K562 (cell line): ENCODE measurements at regions not wholly inside any gene's neighbourhood (a gene's known extent, or its start where the extent isn't known, plus 50 kb on each side); places are given as distances from the start of the nearest gene placed in this dataset.

Source experiments
- ATAC-seq: fragments of 200-7000 bp; cut with Tn5 transposase; 3 replicates; pipeline ENCODE4 v1.9.1; 2020; ENCODE audit warnings: moderate library complexity
- BruUV-seq: library from RNA; stranded (reverse); fragments of 400-500 nt; replicated peaks from 2 replicates; lab custom pipeline; 2021; lab: Mats Ljungman, UMichigan
- CTCF ChIA-PET: fragments of 300-600 bp; formaldehyde crosslinking; extraction: SDS; loops from one replicate; lab custom pipeline; 2021; ENCODE audit warnings: low intra/inter-chr PET ratio; lab: Yijun Ruan, JAX
- POLR2A ChIA-PET: fragments of 300-600, 350-650 bp; sonication (Branson Sonifier 250); formaldehyde crosslinking; extraction: SDS; loops from one replicate; lab custom pipeline; 2021; ENCODE audit warnings: antibody characterized with exemption, inconsistent platforms; lab: Yijun Ruan, JAX
- DNase-seq, 4 experiments: peaks; one replicate each; pipeline versions ENCODE4 v3.0.0 to v3.0.0-alpha.2; 2011 to 2018; ENCODE audit warnings: low spot score in 3 of 4, mixed read lengths in 3 of 4; ENCODE audit errors: extremely low read depth in 1 of 4
- FAIRE-seq: peaks from 2 replicates; lab custom pipeline; 2011; peaks lifted over from hg19 to GRCh38; lab: Jason Lieb, UNC
- H2AFZ ChIP-seq: 2 replicates; pipeline ENCODE4 v1.6.0; 2011; ENCODE audit warnings: low read depth, low read length, control low read depth, inconsistent platforms
- H3K27ac ChIP-seq: fragments of 200-600 bp; 3 replicates; pipeline ENCODE4 v1.8.0; 2011; ENCODE audit warnings: low read depth, mild to moderate bottlenecking, control low read depth, inconsistent platforms, low read length, moderate library complexity, mixed read lengths; ENCODE audit errors: extremely low read depth
- H3K27me3 ChIP-seq, 2 experiments: fragments of 300-600 bp in 1 of 2; 2 replicates in 1 of 2; 3 replicates in 1 of 2; pipeline versions ENCODE4 v1.6.0 to v1.8.0; 2011; ENCODE audit warnings: inconsistent platforms in 2 of 2, low read length in 2 of 2, mild to moderate bottlenecking in 1 of 2, mixed read lengths in 1 of 2, moderate library complexity in 1 of 2; ENCODE audit not compliant: control insufficient read depth in 2 of 2, insufficient read depth in 2 of 2
- H3K36me3 ChIP-seq: fragments of 300-600 bp; 3 replicates; pipeline ENCODE4 v1.8.0; 2011; ENCODE audit warnings: mild to moderate bottlenecking, low read length, inconsistent platforms; ENCODE audit not compliant: control insufficient read depth, insufficient read depth
- H3K4me1 ChIP-seq, 2 experiments: fragments of 200-600 bp in 1 of 2; replicated peaks in 1 of 2; 2 replicates in 1 of 2; 3 replicates in 1 of 2; pipeline versions ENCODE4 v1.5.1 to v1.8.0; 2011; ENCODE audit warnings: inconsistent platforms in 2 of 2, low read length in 2 of 2, mild to moderate bottlenecking in 1 of 2, mixed read lengths in 1 of 2, moderate library complexity in 1 of 2; ENCODE audit not compliant: control insufficient read depth in 2 of 2, insufficient read depth in 2 of 2
- H3K4me2 ChIP-seq: 2 replicates; pipeline ENCODE4 v1.6.1; 2011; ENCODE audit warnings: low read length, control low read depth, inconsistent platforms, mixed read lengths; ENCODE audit not compliant: insufficient read depth
- H3K4me3 ChIP-seq: fragments of 200-600 bp; sonication (generic), shearing (Covaris generic); 2 replicates; pipeline ENCODE4 v1.5.1; 2016; ENCODE audit warnings: control low read depth, inconsistent platforms
- H3K79me2 ChIP-seq: fragments of 200-600 bp; 3 replicates; pipeline ENCODE4 v1.8.0; 2011; ENCODE audit warnings: low read length, inconsistent platforms; ENCODE audit not compliant: control insufficient read depth, insufficient read depth
- H3K9ac ChIP-seq, 2 experiments: 2 replicates each; pipeline versions ENCODE4 v1.6.0 to v1.6.1; 2011; ENCODE audit warnings: low read depth in 2 of 2, low read length in 2 of 2, control low read depth in 1 of 2, inconsistent platforms in 1 of 2, mild to moderate bottlenecking in 1 of 2, mixed read lengths in 1 of 2; ENCODE audit not compliant: insufficient read depth in 1 of 2
- H3K9me1 ChIP-seq: one replicate; pipeline ENCODE4 v1.6.0; 2011; ENCODE audit warnings: inconsistent platforms, mild to moderate bottlenecking, low read length, moderate library complexity; ENCODE audit not compliant: control insufficient read depth, insufficient read depth
- H3K9me3 ChIP-seq: replicated peaks from 2 replicates; pipeline ENCODE4 v1.5.1; 2011; ENCODE audit warnings: low read depth, low read length, inconsistent platforms; ENCODE audit not compliant: control insufficient read depth, insufficient read depth
- H4K20me1 ChIP-seq: replicated peaks from 2 replicates; pipeline ENCODE4 v1.6.1; 2011; ENCODE audit warnings: low read length, inconsistent platforms, mixed read lengths; ENCODE audit not compliant: control insufficient read depth, insufficient read depth
- NFE2L1 ChIP-seq: fragments of 450-650 bp; IDR thresholded peaks from 2 replicates; pipeline ENCODE4 v1.6.1; 2016; ENCODE audit warnings: missing genetic modification characterization, low read depth, mild to moderate bottlenecking, missing compliant biosample characterization, moderate library complexity, borderline replicate concordance
- NFYB ChIP-seq: IDR thresholded peaks from 2 replicates; pipeline ENCODE4 v1.6.1; 2011; ENCODE audit warnings: mild to moderate bottlenecking, moderate library complexity; ENCODE audit not compliant: insufficient read length; ENCODE audit errors: extremely low read depth
- NUFIP1 ChIP-seq: fragments of 450-650 bp; IDR thresholded peaks from 2 replicates; pipeline ENCODE4 v1.6.1; 2018; ENCODE audit not compliant: partially characterized antibody
- WGBS: fragments of 100-300 bp; shearing (Covaris generic); methylation state at CpG from one replicate; pipeline ENCODE4 v1.1.6; 2016; ENCODE audit warnings: low coverage, mixed read lengths; ENCODE audit not compliant: insufficient coverage; ENCODE audit errors: missing lambda C conversion rate; 5-methylcytosine and 5-hydroxymethylcytosine counted together
- in situ Hi-C: fragments of 300-500 bp; cut with MboI; formaldehyde crosslinking; loops from 4 replicates; pipeline ENCODE4 v1.15.0; 2018; ENCODE audit warnings: inconsistent platforms, mixed read lengths
- intact Hi-C: fragments of 100-400 bp; cut with micrococcal nuclease; formaldehyde crosslinking; loops from 2 replicates; pipeline ENCODE4 v1.14.2; 2022
- TF ChIP-seq, protein P1 (sequence below): fragments of 250-450 bp; sonication (Bioruptor Pico); IDR thresholded peaks from 2 replicates; pipeline ENCODE4 v1.4.0; 2020

DNA sequence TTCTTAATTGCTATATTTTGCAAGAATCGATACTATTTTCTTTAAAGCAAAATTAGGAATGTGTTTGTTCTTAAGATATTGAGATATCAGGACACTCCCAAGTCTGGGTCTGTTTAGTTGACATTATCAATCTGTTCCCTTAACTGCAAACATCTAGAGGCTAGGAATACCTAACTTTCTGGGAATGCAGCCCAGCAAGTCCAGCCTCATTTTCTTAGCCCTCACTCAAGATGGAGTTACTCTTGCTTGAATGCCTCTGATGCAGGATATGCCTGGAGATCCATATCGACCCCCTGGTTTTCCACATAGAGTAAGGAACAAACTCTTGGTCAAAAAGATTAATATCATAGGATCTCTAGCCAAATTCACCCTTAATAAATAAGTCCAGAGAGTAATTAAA, 305.3 kb upstream of the COBL start:
- Histone ChIP-seq H3K27me3 (no peaks in the 10 kb centered on the region), H4K20me1 (no peaks in the 10 kb centered on the region), H3K9ac (no peak overlapping the region), H3K9me3 (no peaks in the 10 kb centered on the region), H3K4me1 (no peaks in the 10 kb centered on the region), H3K27ac (no peak overlapping the region), H3K4me3 (no peak overlapping the region), H3K4me2 (no peak overlapping the region), H3K9me1 (no peaks in the 10 kb centered on the region), H3K79me2 (no peaks in the 10 kb centered on the region), H2AFZ (no peak overlapping the region), H3K36me3 (no peaks in the 10 kb centered on the region)
- DNase-seq, result no peak
- in situ Hi-C loops (no loop called here), intact Hi-C loops (no loop called here)
- no peak for ATAC-seq
- POLR2A ChIA-PET, result no interaction called here
- BruUV-seq, result no TSS peak
- 0% methylated on average over 2 of the region's 2 CpGs for WGBS
- CTCF ChIA-PET, result no interaction called here
- no peak for FAIRE-seq
- TF ChIP-seq NUFIP1, result no peak
- TF ChIP-seq, protein P1, sequence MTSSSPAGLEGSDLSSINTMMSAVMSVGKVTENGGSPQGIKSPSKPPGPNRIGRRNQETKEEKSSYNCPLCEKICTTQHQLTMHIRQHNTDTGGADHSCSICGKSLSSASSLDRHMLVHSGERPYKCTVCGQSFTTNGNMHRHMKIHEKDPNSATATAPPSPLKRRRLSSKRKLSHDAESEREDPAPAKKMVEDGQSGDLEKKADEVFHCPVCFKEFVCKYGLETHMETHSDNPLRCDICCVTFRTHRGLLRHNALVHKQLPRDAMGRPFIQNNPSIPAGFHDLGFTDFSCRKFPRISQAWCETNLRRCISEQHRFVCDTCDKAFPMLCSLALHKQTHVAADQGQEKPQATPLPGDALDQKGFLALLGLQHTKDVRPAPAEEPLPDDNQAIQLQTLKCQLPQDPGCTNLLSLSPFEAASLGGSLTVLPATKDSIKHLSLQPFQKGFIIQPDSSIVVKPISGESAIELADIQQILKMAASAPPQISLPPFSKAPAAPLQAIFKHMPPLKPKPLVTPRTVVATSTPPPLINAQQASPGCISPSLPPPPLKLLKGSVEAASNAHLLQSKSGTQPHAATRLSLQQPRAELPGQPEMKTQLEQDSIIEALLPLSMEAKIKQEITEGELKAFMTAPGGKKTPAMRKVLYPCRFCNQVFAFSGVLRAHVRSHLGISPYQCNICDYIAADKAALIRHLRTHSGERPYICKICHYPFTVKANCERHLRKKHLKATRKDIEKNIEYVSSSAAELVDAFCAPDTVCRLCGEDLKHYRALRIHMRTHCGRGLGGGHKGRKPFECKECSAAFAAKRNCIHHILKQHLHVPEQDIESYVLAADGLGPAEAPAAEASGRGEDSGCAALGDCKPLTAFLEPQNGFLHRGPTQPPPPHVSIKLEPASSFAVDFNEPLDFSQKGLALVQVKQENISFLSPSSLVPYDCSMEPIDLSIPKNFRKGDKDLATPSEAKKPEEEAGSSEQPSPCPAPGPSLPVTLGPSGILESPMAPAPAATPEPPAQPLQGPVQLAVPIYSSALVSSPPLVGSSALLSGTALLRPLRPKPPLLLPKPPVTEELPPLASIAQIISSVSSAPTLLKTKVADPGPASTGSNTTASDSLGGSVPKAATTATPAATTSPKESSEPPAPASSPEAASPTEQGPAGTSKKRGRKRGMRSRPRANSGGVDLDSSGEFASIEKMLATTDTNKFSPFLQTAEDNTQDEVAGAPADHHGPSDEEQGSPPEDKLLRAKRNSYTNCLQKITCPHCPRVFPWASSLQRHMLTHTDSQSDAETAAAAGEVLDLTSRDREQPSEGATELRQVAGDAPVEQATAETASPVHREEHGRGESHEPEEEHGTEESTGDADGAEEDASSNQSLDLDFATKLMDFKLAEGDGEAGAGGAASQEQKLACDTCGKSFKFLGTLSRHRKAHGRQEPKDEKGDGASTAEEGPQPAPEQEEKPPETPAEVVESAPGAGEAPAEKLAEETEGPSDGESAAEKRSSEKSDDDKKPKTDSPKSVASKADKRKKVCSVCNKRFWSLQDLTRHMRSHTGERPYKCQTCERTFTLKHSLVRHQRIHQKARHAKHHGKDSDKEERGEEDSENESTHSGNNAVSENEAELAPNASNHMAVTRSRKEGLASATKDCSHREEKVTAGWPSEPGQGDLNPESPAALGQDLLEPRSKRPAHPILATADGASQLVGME (CRISPR knock-in tag), result no peak
- no peak for TF ChIP-seq NFYB
- TF ChIP-seq NFE2L1 (tag), result no peak
